ENCODE measurements at regions not wholly inside any gene's neighbourhood (a gene's known extent, or its start where the extent isn't known, plus 50 kb on each side); places are given as distances from the start of the nearest gene placed in this dataset.

- no peak for TF ChIP-seq CEBPB (IDR thresholded peaks at IDR 0.05; ENCODE audit: low read depth, low read length)
- TF ChIP-seq MAFK (IDR thresholded peaks at IDR 0.05; ENCODE audit: low read depth, low read length), result no peak
- TF ChIP-seq USF2 (IDR thresholded peaks at IDR 0.05; ENCODE audit: low read depth, low read length), result no peak
- no peak for TF ChIP-seq RFX5 (IDR thresholded peaks at IDR 0.05; ENCODE audit: low read depth, low read length)
- TF ChIP-seq RAD21 (IDR thresholded peaks at IDR 0.05; ENCODE audit: low read length), result no peak
- TF ChIP-seq SMC3 (IDR thresholded peaks at IDR 0.05; ENCODE audit: low read depth, low read length), result no peak
- no peak for TF ChIP-seq MXI1 (IDR thresholded peaks at IDR 0.05; ENCODE audit: borderline replicate concordance, low read depth, low read length)
- no peak for TF ChIP-seq ELK1 (IDR thresholded peaks at IDR 0.05; ENCODE audit: borderline replicate concordance, low read depth, low read length)
- TF ChIP-seq BHLHE40 (IDR thresholded peaks at IDR 0.05; ENCODE audit: low read depth, low read length), result no peak
- TF ChIP-seq FOS (IDR thresholded peaks at IDR 0.05; ENCODE audit: low read depth, low read length), result no peak
- Histone ChIP-seq H3K14ac (replicated peaks; ENCODE audit: low read depth, low read length) (no peak overlapping the region), H3K4me1 (ENCODE audit: control insufficient read depth, insufficient read depth, low read length) (no peaks in the 10 kb centered on the region), H4K20me1 (ENCODE audit: insufficient read depth, low read length) (no peaks in the 10 kb centered on the region), H3K9me1 (ENCODE audit: insufficient read depth, low read length) (peaks cover 4% of the 10 kb centered on the region; the same call in 1 of the 2 replicates), H3K4ac (ENCODE audit: low read depth, low read length) (peak overlapping the region; percentile 70; the same call in 1 of the 2 replicates), H3K23ac (ENCODE audit: low read depth, low read length) (no peak overlapping the region), H2BK20ac (ENCODE audit: low read depth, low read length) (peak overlapping the region; percentile 62; the same call in 1 of the 2 replicates), H3K56ac (ENCODE audit: extremely low read depth, insufficient read depth, low read length) (no peak overlapping the region; the same call in 1 of the 2 replicates), H3K9ac (ENCODE audit: low read depth, low read length) (no peak overlapping the region), H4K91ac (ENCODE audit: insufficient read depth, low read depth, low read length) (peak overlapping the region; percentile 85; the same call in 1 of the 2 replicates), H3K4me3 (ENCODE audit: insufficient read depth, low read depth, low read length) (no peak overlapping the region), H2BK15ac (ENCODE audit: low read depth, low read length) (peak overlapping the region; percentile 38; the same call in 1 of the 3 replicates), H3K27me3 (ENCODE audit: control insufficient read depth, insufficient read depth, low read length) (no peaks in the 10 kb centered on the region), H2AK5ac (ENCODE audit: low read depth, low read length) (peak overlapping the region; percentile 61; the same call in 1 of the 2 replicates), H2BK120ac (ENCODE audit: low read depth, low read length) (peak overlapping the region; percentile 79), H3K79me1 (ENCODE audit: low read depth in 1 of 2, low read length in 2 of 2) (no peaks in the 10 kb centered on the region), H4K8ac (ENCODE audit: low read depth in 2 of 2, low read length in 2 of 2) (peak overlapping the region in 1 of 2 experiments; percentile 52; a peak in 2 of 4 replicates), H3K27ac (ENCODE audit: insufficient read depth, low read length) (no peak overlapping the region), H3K9me3 (ENCODE audit: control insufficient read depth, insufficient read depth, low read length) (no peaks in the 10 kb centered on the region), H3K18ac (ENCODE audit: low read depth, low read length) (no peak overlapping the region), H2BK5ac (ENCODE audit: low read depth, low read length, poor library complexity, severe bottlenecking) (no peak overlapping the region), H3K4me2 (ENCODE audit: low read depth, low read length) (no peak overlapping the region), H3K36me3 (ENCODE audit: control insufficient read depth, insufficient read depth, low read length) (no peaks in the 10 kb centered on the region), H2AFZ (replicated peaks; ENCODE audit: low read length, poor library complexity) (peak overlapping the region; percentile 73), H4K5ac (ENCODE audit: low read depth, low read length) (peak overlapping the region; percentile 49; the same call in 1 of the 2 replicates), H2AK9ac (replicated peaks; ENCODE audit: low read depth, low read length, poor library complexity) (no peak overlapping the region)
- in situ Hi-C loops (cut with MboI; ENCODE audit: low sequenced_read_pairs) (no loop called here), intact Hi-C loops (cut with micrococcal nuclease) (no loop called here), dilution Hi-C loops (cut with HindIII; ENCODE audit: low sequenced_read_pairs, unreplicated experiment) (no loop called here)
- ATAC-seq (ENCODE audit: low read depth) (no peak), DNase-seq (no peak)
- CTCF ChIA-PET, result interaction anchor here (1.7 kb wide), 1 partner anchor 159 kb away, joined by 5 read pairs; no protein-coding TSS in a partner anchor
- no TSS peak for BruUV-seq (replicated peaks)
- WGBS, 2 experiments (ENCODE audit: extremely low coverage in 2 of 2, insufficient read length in 1 of 2), result 40% methylated on average over 1 of the region's 4 CpGs; no CpG with 5 or more reads in 1 of the 2 experiments
- POLR2A ChIA-PET (ENCODE audit: unreplicated experiment), result no interaction called here
Measured at GRCh38 chr4:138521809-138522208, 279.7 kb upstream of the SLC7A11 start.
